ENCODE measurements at regions not wholly inside any gene's neighbourhood (a gene's known extent, or its start where the extent isn't known, plus 50 kb on each side); places are given as distances from the start of the nearest gene placed in this dataset.
"Not testable (repeated sequence)": the region's sequence is repeated elsewhere in the genome, so short reads cannot be mapped to it uniquely, and the experiment has no call there.

GRCh38 chr1:228611707-228612106 is 123.6 kb upstream of the RHOU start:
- not testable (repeated sequence) for DNase-seq

GRCh38 chr1:228622002-228622716 is 113.1 kb upstream of the RHOU start:
- not testable (repeated sequence) for DNase-seq

GRCh38 chr1:228626481-228626880 is 108.8 kb upstream of the RHOU start:
- not testable (repeated sequence) for DNase-seq

GRCh38 chr1:228632858-228633257 is 102.4 kb upstream of the RHOU start:
- not testable (repeated sequence) for DNase-seq

DNA sequence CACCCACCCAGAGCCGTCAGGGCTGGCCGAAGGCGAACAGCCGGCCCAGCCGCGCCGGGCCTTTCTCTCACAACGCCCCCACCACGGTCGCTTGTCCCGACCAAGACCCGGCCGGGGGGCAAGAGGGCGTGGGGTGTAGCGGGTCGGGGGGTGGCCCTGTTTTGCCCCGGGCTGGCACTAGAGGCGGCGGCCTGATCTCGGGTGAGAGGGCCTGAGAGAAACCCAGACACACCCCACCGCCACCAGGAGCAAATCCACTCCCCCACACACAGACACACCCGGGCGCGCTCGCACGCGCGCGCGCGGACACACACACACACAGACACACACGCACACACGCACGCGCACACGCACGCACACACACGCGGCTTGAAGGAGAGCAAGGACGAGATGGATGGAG is 100.0 kb upstream of the RHOU start:
- DNase-seq, result not testable (repeated sequence)

DNA sequence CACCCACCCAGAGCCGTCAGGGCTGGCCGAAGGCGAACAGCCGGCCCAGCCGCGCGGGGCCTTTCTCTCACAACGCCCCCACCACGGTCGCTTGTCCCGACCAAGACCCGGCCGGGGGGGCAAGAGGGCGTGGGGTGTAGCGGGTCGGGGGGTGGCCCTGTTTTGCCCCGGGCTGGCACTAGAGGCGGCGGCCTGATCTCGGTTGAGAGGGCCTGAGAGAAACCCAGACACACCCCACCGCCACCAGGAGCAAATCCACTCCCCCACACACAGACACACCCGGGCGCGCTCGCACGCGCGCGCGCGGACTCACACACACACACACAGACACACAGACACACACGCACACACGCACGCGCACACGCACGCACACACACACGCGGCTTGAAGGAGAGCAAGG is 97.8 kb upstream of the RHOU start:
- not testable (repeated sequence) for DNase-seq

DNA sequence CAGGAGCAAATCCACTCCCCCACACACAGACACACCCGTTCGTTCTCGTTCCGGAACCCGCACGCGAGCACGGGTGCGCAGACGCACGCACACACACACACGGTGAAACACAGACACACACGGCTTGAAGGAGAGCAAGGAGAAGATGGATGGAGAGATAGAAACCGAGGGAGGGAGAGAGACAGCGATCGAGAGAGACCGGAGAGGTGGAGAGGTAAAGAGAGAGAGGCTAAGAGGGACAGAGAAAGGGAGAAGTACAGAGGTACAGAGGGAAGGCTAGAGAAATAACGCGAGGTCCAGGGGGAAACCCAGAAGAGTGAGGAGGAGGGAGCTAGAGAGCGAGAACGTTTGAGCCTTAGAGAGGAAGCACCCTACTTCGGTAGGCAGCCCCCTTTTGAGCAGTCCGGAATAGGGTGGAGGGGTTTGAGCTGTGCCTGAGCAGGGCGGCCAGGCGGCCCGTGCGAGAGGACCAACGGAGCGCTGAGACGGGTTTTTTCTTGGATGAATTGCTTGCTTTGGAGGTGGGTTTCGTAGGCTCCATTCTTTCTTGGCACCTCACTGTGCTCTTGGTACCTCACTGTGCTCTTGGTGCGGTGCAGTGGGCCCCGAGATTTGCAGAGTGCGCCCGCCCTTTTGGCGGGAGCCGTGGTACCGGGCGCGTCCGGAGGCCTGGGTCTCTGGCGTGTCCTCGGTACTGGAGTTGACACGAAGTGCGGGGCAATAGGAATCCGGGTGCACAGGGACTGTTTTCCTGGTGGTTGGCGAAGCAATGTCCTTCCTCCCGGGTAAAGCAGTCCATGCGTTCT is 88.4 kb upstream of the RHOU start:
- DNase-seq, result no peak

GRCh38 chr1:228647523-228648444 is 87.5 kb upstream of the RHOU start:
- no peak for DNase-seq

DNA sequence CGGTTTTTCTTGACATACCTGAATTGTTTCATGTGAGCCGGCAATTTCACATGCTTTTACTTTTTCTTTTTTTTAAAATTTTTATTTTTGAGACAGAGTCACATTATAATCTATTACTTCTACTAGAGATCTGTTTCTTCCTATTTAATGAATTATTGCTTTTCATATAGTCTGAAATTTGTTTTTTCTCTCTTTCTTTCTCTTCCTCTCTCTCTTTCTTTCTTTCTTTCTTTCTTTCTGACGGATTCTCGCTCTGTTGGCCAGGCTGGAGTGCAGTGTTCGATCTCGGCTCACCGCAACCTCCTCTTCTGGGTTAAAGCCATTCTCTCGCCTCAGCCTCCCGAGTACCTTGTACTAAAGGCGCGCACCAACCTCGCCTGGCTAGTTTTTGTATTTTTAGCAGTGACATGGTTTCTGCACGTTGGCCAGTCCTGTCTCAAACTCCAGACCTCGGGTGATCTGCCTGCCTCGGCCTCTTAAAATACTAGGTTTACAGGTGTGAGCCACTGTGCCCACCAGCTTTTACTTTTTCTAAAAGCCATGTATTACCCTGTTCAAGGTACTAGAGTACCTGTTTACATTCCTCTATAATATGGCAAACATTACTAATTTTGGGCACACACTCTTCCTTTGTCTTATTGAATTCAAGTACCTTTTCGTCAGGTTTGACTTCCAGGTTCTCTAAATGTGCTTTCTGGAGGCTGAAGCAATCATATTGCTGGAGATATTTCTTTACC is 86.5 kb upstream of the RHOU start:
- no peak for DNase-seq

- DNase-seq, result no peak
These were observed 85.1 kb upstream of the RHOU start for GRCh38 chr1:228650141-228650540.

DNA sequence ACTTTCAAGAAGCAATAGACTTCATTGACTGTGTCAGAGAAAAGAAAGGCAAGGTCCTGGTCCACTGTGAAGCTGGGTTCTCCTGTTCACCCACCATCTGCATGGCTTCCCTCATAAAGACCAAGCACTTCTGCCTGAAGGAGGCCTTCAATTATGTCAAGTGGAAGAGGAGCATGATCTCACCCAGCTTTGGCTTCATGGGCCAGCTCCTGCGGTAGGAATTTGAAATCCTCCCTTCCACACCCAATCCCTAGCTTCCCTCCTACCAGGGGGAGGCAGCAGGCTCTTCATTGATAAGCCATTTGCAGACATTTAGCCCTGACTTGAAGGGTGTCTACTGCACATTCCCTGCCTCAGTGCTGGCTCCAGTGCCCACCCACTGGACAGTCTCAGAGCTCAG is 84.3 kb upstream of the RHOU start:
- no peak for DNase-seq

GRCh38 chr1:228652116-228652515 is 83.2 kb upstream of the RHOU start:
- no peak for DNase-seq

- not testable (repeated sequence) for DNase-seq
These were observed 82.2 kb upstream of the RHOU start for GRCh38 chr1:228653057-228653456.

- DNase-seq, result no peak
These were observed 81.5 kb upstream of the RHOU start for GRCh38 chr1:228653748-228654147.

- no peak for DNase-seq
These were observed 79.4 kb upstream of the RHOU start for GRCh38 chr1:228655796-228656394.

- not testable (repeated sequence) for DNase-seq
These were observed 73.1 kb upstream of the RHOU start for GRCh38 chr1:228662007-228662689.

- peak; percentile 78 for DNase-seq
These were observed 70.8 kb upstream of the RHOU start for GRCh38 chr1:228664399-228664914.

DNA sequence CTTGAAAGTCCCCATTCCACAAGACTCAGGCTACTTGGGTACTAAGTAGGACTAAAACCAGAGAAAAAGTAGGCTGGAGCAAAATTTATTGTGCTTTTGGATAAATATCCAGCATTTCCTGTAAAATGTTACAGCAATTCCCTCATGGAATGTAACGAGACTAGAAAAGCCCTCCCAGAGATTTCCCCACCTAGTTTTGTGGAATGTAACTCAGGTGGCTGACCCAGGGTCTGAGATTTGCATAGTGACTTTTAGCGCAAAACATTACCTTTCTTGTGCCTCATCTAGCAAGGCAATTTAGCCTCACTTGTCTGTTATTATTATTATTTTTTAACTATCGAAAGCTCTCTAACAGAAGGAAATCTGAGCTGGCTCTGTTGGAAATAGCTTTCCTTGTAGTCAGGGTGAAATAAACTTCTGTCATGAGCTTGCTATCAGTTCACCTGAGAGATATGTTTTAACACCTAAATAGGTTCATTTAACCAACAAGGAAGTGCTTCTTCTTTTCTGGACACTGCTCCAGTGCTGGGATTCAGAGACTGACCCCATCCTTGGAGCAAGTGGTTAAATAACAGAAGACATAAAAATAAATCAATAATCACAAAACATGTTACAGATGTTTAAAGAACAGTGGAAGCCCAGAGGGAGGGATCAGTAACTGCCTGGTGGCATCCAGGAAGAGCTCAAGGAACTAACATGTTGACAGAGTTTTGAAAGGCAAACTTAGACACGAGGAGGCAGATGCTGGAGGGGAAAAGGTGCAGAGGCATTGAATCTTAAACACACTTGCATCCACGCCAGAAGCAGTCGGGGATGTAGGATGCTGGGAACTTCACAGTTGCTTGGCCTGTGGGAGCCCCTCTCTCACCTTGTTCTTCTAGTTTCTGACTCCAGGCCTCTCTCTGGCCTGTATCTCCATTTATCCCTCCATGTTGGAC is 68.3 kb upstream of the RHOU start:
- DNase-seq, result no peak

GRCh38 chr1:228668553-228669241 is 66.6 kb upstream of the RHOU start:
- DNase-seq, result no peak

All from left kidney (tissue), 1 donor.